Kidney (tissue), 13 donors: ENCODE measurements at regions not wholly inside any gene's neighbourhood (a gene's known extent, or its start where the extent isn't known, plus 50 kb on each side); places are given as distances from the start of the nearest gene placed in this dataset.

Source experiments
- DNase-seq, 5 donors: peaks; one replicate each; pipeline ENCODE4 v3.0.0-alpha.2; 2013 to 2020
- FAIRE-seq: peaks from 2 replicates; lab custom pipeline; 2012; peaks lifted over from hg19 to GRCh38; lab: Jason Lieb, UNC
- H3K27ac ChIP-seq, 2 donors: one replicate each; pipeline ENCODE4 v1.7.0; 2013; ENCODE audit warnings: low read depth in 2 of 2, low read length in 2 of 2, inconsistent platforms in 1 of 2
- H3K27me3 ChIP-seq: one replicate; pipeline ENCODE4 v1.7.1; 2013; ENCODE audit warnings: low read length, inconsistent platforms; ENCODE audit not compliant: control insufficient read depth, insufficient read depth
- H3K36me3 ChIP-seq, 3 donors: one replicate each; pipeline versions ENCODE4 v1.7.0 to v1.7.1; 2013; ENCODE audit warnings: low read length in 3 of 3, control low read depth in 1 of 3, inconsistent platforms in 1 of 3; ENCODE audit not compliant: insufficient read depth in 3 of 3, control insufficient read depth in 2 of 3
- H3K4me1 ChIP-seq, 3 donors: one replicate each; pipeline versions ENCODE4 v1.7.0 to v1.7.1; 2013; ENCODE audit warnings: low read length in 3 of 3, inconsistent platforms in 1 of 3, low read depth in 1 of 3; ENCODE audit not compliant: control insufficient read depth in 2 of 3, insufficient read depth in 2 of 3
- H3K4me3 ChIP-seq, 3 donors: one replicate each; pipeline versions ENCODE4 v1.7.0 to v1.8.1; 2013; ENCODE audit warnings: low read length in 3 of 3, control low read depth in 1 of 3, inconsistent platforms in 1 of 3
- H3K9ac ChIP-seq, 3 donors: one replicate each; pipeline versions ENCODE4 v1.7.0 to v1.7.1; 2013; ENCODE audit warnings: low read length in 3 of 3, control low read depth in 1 of 3, inconsistent platforms in 1 of 3
- H3K9me3 ChIP-seq, 3 donors: one replicate each; pipeline versions ENCODE4 v1.7.0 to v1.7.1; 2013; ENCODE audit warnings: low read length in 3 of 3, control low read depth in 1 of 3, inconsistent platforms in 1 of 3; ENCODE audit not compliant: control insufficient read depth in 2 of 3, insufficient read depth in 1 of 3
- CTCF ChIP-seq: IDR thresholded peaks from 3 replicates; pipeline ENCODE4 v1.5.1; 2012; ENCODE audit warnings: mild to moderate bottlenecking, moderate library complexity, borderline replicate concordance; ENCODE audit not compliant: insufficient read depth; ENCODE audit errors: extremely low read depth
- intact Hi-C: fragments of 100-400 bp; cut with DNase I; formaldehyde crosslinking; loops from one replicate; pipeline ENCODE4 v1.11.1; 2022
- donor health status: control.
- donor health status: control.
- donor health status: control.
- donor health status: control.
- donor health status: control.
- donor health status: DM: yes; HTN: yes; CAD: no.
- donor health status: Normal renal cell carcinoma (clear cell type).

GRCh38 chr12:43118881-43119280 is 433.1 kb downstream of the ADAMTS20 start:
- Histone ChIP-seq H3K27ac (no peak overlapping the region), H3K36me3 (no peaks in the 10 kb centered on the region), H3K27me3 (no peaks in the 10 kb centered on the region), H3K9ac (no peak overlapping the region), H3K4me3 (no peak overlapping the region), H3K9me3 (no peaks in the 10 kb centered on the region), H3K4me1 (no peaks in the 10 kb centered on the region)
- no peak for DNase-seq
- intact Hi-C loops, result no loop called here
- TF ChIP-seq CTCF, result no peak
- FAIRE-seq, result no peak

- no peak overlapping the region for H3K27ac ChIP-seq
- no peaks in the 10 kb centered on the region for H3K36me3 ChIP-seq
- no peak overlapping the region for H3K9ac ChIP-seq
- intact Hi-C loops, result no loop called here
- no peak for TF ChIP-seq CTCF
- DNase-seq (no peak), FAIRE-seq (no peak)
- no peaks in the 10 kb centered on the region for H3K27me3 ChIP-seq
- no peaks in the 10 kb centered on the region for H3K4me1 ChIP-seq
- H3K4me3 ChIP-seq, result no peak overlapping the region
- H3K9me3 ChIP-seq, result no peaks in the 10 kb centered on the region
Observed at GRCh38 chr12:43118234-43118633, 433.8 kb downstream of the ADAMTS20 start.

GRCh38 chr12:43117226-43117930 is 434.6 kb downstream of the ADAMTS20 start:
- TF ChIP-seq CTCF, result no peak
- Histone ChIP-seq H3K4me3 (no peak overlapping the region), H3K4me1 (no peaks in the 10 kb centered on the region), H3K9ac (no peak overlapping the region), H3K36me3 (no peaks in the 10 kb centered on the region), H3K9me3 (no peaks in the 10 kb centered on the region), H3K27ac (no peak overlapping the region), H3K27me3 (no peaks in the 10 kb centered on the region)
- no peak for DNase-seq
- intact Hi-C loops, result no loop called here
- FAIRE-seq, result no peak
